ENCODE measurements at regions not wholly inside any gene's neighbourhood (a gene's known extent, or its start where the extent isn't known, plus 50 kb on each side); places are given as distances from the start of the nearest gene placed in this dataset.

DNA sequence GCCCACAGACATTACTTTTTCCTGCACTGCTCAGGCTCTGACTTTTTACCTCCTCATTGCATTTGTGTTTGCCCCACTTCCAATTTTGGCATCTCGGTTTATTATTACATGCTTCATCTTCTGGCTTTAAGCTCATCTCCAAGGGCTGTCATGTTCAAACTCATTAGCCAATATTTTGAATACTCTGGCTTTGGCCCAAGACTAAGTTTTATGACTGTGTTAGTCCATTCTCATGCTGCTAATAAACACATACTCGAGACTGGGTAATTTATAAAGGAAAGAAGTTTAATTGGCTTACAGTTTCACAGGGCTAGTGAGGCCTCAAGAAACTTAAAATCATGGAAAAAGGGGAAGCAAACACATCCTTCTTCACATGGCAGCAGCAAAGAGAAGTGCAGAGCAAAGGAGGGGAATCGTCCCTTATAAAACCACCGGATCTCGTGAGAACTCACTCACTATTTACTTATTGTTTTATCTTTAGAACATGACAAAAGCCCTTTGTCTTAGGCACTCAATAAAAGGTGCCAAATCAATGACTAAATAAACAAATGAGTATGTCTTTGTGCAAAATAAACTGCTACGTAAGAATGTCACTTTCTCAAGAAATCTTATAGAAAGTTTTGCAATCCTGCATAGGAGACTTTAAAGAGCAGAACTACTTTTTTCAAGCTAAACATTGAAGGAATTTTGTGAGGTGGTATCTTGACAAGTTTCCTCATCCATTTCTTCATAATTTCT lies 233.4 kb upstream of the SPRY2 start:
- Mint-ChIP-seq H3K36me3 (ENCODE audit: low read depth) (no peaks in the 10 kb centered on the region), H3K4me1 (no peaks in the 10 kb centered on the region)

GRCh38 chr13:80572923-80573316 lies 232.0 kb upstream of the SPRY2 start:
- no peaks in the 10 kb centered on the region for H3K4me1 Mint-ChIP-seq
- peaks cover 16% of the 10 kb centered on the region for H3K9me3 Mint-ChIP-seq
- no peaks in the 10 kb centered on the region for H3K27me3 Mint-ChIP-seq
- no peak overlapping the region for H3K4me3 Mint-ChIP-seq
- no peak overlapping the region for H3K27ac Mint-ChIP-seq
- no peaks in the 10 kb centered on the region for H3K36me3 Mint-ChIP-seq (ENCODE audit: low read depth)
- no peak for ATAC-seq (replicated peaks)

More for the DNA sequence above, 233.4 kb upstream of the SPRY2 start:
- ATAC-seq (replicated peaks): no peak
- no peaks in the 10 kb centered on the region for H3K27me3 Mint-ChIP-seq
- no peak overlapping the region for H3K27ac Mint-ChIP-seq
- H3K9me3 Mint-ChIP-seq: peaks cover 16% of the 10 kb centered on the region
- H3K4me3 Mint-ChIP-seq: no peak overlapping the region

- no peak overlapping the region for H3K4me3 Mint-ChIP-seq
- ATAC-seq (replicated peaks): no peak
Observed at GRCh38 chr13:80572308-80572922, 231.5 kb upstream of the SPRY2 start.

DNA sequence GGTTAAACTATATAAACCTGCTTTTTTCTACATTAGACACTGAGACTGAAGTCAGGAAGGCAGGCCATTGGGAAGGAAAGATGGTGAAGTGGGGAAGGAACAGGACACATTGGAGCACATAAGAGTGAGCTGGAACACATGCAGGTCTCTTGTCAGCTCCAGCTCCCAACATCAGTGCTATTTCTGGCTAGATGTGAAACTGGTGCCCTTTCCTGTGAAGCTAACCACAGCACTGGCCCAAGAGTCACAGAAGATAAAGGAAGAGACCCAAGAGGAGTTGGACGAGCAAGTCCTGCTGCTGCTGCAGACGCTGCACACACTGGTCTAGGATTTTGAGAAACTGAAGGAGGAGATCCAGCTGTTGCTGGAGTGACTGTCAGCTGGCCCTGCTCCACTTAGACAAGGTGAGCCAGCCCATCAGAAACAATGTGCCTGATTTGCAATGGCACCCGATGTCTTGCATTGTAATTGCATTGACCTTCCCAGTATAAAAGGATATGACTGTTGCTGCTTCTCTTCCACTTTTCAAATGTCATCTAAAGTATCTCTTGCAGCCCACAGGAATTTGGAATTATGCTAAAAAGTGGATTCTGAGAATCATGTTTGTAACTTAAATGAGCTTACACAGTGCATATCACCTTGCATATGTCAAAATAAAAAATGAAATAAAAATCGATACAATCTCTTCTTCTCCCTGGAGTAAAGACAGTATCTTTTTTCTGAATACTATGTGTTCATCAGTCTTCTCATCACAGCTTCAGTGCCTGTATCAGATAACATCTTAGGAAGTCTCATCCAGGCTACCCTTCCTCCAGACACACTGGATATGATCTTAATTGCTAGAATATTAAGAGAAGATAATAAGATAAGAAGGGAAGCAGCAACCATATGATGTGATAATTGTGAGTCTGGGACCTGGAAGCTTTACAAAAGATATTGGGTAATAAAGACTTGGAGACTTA lies 230.7 kb upstream of the SPRY2 start:
- Mint-ChIP-seq H3K4me3 (no peak overlapping the region), H3K4me1 (no peaks in the 10 kb centered on the region), H3K36me3 (ENCODE audit: low read depth) (no peaks in the 10 kb centered on the region), H3K9me3 (peaks cover 17% of the 10 kb centered on the region), H3K27me3 (no peaks in the 10 kb centered on the region), H3K27ac (no peak overlapping the region)
- ATAC-seq (replicated peaks): no peak

More at GRCh38 chr13:80572308-80572922, 231.5 kb upstream of the SPRY2 start:
- Mint-ChIP-seq H3K36me3 (ENCODE audit: low read depth) (no peaks in the 10 kb centered on the region), H3K27me3 (no peaks in the 10 kb centered on the region), H3K4me1 (no peaks in the 10 kb centered on the region), H3K27ac (no peak overlapping the region), H3K9me3 (peaks cover 19% of the 10 kb centered on the region)

DNA sequence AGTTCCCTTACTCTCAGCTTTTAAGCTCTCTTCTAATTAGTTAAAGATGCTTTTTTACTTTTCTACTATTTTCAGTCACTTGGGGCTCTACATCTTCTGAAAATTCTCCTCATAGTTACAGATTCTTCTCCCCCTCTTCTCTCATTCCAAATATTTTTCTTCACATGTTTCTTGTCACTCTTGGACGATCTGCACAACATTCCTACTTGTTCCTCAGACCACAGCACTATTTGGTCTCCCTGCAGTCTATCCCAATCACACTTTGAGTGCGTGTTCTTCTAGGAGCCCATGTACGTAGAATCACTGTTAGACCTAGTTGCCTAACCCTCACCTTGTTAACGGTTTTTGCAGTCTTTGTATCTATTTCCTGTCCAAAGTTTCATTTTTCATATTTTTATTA lies 222.5 kb upstream of the SPRY2 start:
- no peak overlapping the region for H3K4me3 Mint-ChIP-seq
- peaks cover 19% of the 10 kb centered on the region for H3K9me3 Mint-ChIP-seq
- no peaks in the 10 kb centered on the region for H3K4me1 Mint-ChIP-seq
- no peak for ATAC-seq (replicated peaks)
- no peak overlapping the region for H3K27ac Mint-ChIP-seq
- no peaks in the 10 kb centered on the region for H3K27me3 Mint-ChIP-seq
- H3K36me3 Mint-ChIP-seq (ENCODE audit: low read depth): no peaks in the 10 kb centered on the region

DNA sequence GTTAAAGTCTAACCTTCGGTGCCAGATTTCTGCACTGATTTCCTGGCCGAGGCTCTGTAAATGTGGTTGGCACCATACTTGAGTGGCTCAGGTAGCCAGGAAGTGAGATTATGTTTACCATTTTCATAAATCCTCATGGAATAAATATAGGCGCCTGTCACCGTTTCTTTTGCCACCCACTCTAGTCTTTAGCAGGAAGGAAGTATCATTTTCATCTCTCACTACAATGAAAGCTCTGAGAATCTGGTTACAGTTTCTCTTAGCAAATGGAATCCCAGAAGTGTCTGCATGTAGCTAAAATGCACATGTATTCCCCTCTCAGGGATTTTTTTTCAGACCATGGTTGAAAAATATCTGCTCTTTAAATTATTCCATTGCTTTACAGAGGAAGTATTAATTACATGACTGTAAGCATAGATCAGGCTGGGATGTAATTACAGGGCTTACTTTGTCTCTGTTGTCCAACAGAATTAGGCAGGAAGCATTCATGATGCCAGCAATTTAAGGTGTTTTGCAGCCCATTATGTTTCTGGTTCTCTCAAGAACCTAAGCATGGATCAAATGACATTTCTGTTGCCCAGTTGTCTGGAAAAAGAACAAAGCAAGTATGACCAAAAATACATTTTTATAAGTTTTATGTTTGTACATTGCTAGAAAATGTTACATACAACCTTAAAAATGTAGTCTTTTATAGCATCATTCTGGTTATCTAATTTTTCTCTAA lies 221.7 kb upstream of the SPRY2 start:
- Mint-ChIP-seq H3K27ac (no peak overlapping the region), H3K36me3 (ENCODE audit: low read depth) (no peaks in the 10 kb centered on the region), H3K27me3 (no peaks in the 10 kb centered on the region), H3K9me3 (peaks cover 16% of the 10 kb centered on the region), H3K4me3 (no peak overlapping the region), H3K4me1 (no peaks in the 10 kb centered on the region)
- ATAC-seq (replicated peaks): no peak

GRCh38 chr13:80560609-80561008 lies 219.7 kb upstream of the SPRY2 start:
- H3K27ac Mint-ChIP-seq: no peak overlapping the region
- no peaks in the 10 kb centered on the region for H3K27me3 Mint-ChIP-seq
- no peak overlapping the region for H3K4me3 Mint-ChIP-seq
- H3K36me3 Mint-ChIP-seq (ENCODE audit: low read depth): no peaks in the 10 kb centered on the region
- no peak for ATAC-seq (replicated peaks)
- peaks cover 16% of the 10 kb centered on the region for H3K9me3 Mint-ChIP-seq
- H3K4me1 Mint-ChIP-seq: no peaks in the 10 kb centered on the region

GRCh38 chr13:80559944-80560343 lies 219.0 kb upstream of the SPRY2 start:
- Mint-ChIP-seq H3K4me3 (no peak overlapping the region), H3K9me3 (peaks cover 12% of the 10 kb centered on the region), H3K27ac (no peak overlapping the region), H3K4me1 (no peaks in the 10 kb centered on the region), H3K27me3 (no peaks in the 10 kb centered on the region), H3K36me3 (ENCODE audit: low read depth) (no peaks in the 10 kb centered on the region)
- ATAC-seq (replicated peaks): no peak

GRCh38 chr13:80558074-80558473 lies 217.1 kb upstream of the SPRY2 start:
- Mint-ChIP-seq H3K9me3 (peaks cover 10% of the 10 kb centered on the region), H3K4me1 (no peaks in the 10 kb centered on the region), H3K4me3 (no peak overlapping the region), H3K27me3 (no peaks in the 10 kb centered on the region), H3K36me3 (ENCODE audit: low read depth) (no peaks in the 10 kb centered on the region), H3K27ac (no peak overlapping the region)
- ATAC-seq (replicated peaks): no peak

- H3K4me1 Mint-ChIP-seq: no peaks in the 10 kb centered on the region
- H3K36me3 Mint-ChIP-seq (ENCODE audit: low read depth): no peaks in the 10 kb centered on the region
- no peak for ATAC-seq (replicated peaks)
- peaks cover 7% of the 10 kb centered on the region for H3K9me3 Mint-ChIP-seq
- no peaks in the 10 kb centered on the region for H3K27me3 Mint-ChIP-seq
- no peak overlapping the region for H3K4me3 Mint-ChIP-seq
- no peak overlapping the region for H3K27ac Mint-ChIP-seq
Observed at GRCh38 chr13:80555796-80556678, 215.1 kb upstream of the SPRY2 start.

GRCh38 chr13:80552851-80553440 lies 212.0 kb upstream of the SPRY2 start:
- ATAC-seq (replicated peaks): no peak
- no peak overlapping the region for H3K4me3 Mint-ChIP-seq
- H3K27me3 Mint-ChIP-seq: no peaks in the 10 kb centered on the region
- H3K9me3 Mint-ChIP-seq: peaks cover 9% of the 10 kb centered on the region
- H3K27ac Mint-ChIP-seq: no peak overlapping the region
- no peaks in the 10 kb centered on the region for H3K4me1 Mint-ChIP-seq
- H3K36me3 Mint-ChIP-seq (ENCODE audit: low read depth): no peaks in the 10 kb centered on the region

DNA sequence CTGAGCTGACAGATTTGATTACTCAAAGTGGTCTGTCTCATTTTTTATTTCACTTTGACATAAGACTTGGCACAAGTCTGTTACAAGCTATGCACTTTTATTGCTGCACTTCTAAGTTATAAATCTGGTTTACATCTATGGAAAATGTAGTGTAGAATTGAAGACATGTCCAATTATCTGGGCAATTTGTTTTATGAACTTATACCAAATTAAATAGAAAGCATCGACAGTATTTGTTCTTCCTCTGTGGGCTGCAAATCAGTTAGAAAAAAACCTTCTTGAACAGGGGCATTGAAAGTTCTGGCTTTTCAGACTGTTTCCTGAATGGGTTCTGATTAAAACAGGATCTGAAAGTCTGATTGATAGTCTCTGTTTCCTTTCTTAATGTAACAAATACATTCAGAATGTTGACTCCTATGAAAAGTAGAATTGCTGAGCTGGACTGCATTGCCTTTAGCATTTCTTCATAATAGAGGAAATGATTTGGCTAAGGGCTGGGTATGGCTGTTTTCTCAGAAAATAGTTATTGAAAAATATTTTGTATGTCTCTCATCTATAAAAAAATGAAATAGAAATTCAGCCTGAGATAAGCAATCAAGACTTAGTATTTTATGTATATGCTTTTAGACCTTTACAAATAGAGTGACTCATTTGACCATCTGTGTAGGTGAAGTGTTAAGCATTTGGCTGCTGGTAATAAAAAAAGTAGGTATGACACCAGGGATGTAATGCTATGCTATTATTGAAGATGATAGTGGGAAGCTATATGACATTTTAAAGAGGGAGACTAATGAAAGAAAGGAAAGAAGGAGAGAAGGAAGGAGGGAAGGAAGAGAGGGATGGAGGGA lies 210.9 kb upstream of the SPRY2 start:
- no peak for ATAC-seq (replicated peaks)
- Mint-ChIP-seq H3K36me3 (ENCODE audit: low read depth) (no peaks in the 10 kb centered on the region), H3K4me3 (no peak overlapping the region), H3K27ac (no peak overlapping the region), H3K4me1 (no peaks in the 10 kb centered on the region), H3K27me3 (no peaks in the 10 kb centered on the region), H3K9me3 (peaks cover 10% of the 10 kb centered on the region)

Measured in activated T-helper 17 cell treated with anti-CD3 and anti-CD28 coated beads, Interleukin-2, amount 50 U/mL, for 72 hours (primary cell).